ENCODE measurements at regions not wholly inside any gene's neighbourhood (a gene's known extent, or its start where the extent isn't known, plus 50 kb on each side); places are given as distances from the start of the nearest gene placed in this dataset.
"Not testable (repeated sequence)": the region's sequence is repeated elsewhere in the genome, so short reads cannot be mapped to it uniquely, and the experiment has no call there.

- Histone ChIP-seq H3K4me1 (ENCODE audit: control insufficient read depth, insufficient read depth, low read length) (no peaks in the 10 kb centered on the region), H3K36me3 (ENCODE audit: control insufficient read depth, insufficient read depth, low read length) (no peaks in the 10 kb centered on the region), H3K27ac (ENCODE audit: low read depth, low read length) (no peak overlapping the region), H3K9ac (ENCODE audit: extremely low read depth, low read length, poor library complexity, severe bottlenecking) (no peak overlapping the region), H3K27me3 (ENCODE audit: control insufficient read depth, insufficient read depth, low read length, poor library complexity, severe bottlenecking) (no peaks in the 10 kb centered on the region), H3K9me3 (ENCODE audit: control insufficient read depth, low read length) (peaks cover 13% of the 10 kb centered on the region), H3K4me3 (ENCODE audit: low read length) (no peak overlapping the region)
- Mint-ChIP-seq H3K9me3 (peaks cover 6% of the 10 kb centered on the region), H3K27ac (no peak overlapping the region), H3K27me3 (ENCODE audit: insufficient read depth) (no peaks in the 10 kb centered on the region), H3K4me1 (peaks cover 4% of the 10 kb centered on the region), H3K4me3 (no peak overlapping the region), H3K36me3 (ENCODE audit: low read depth) (no peaks in the 10 kb centered on the region)
- WGBS, 2 experiments (ENCODE audit: insufficient coverage in 1 of 2, insufficient read length in 1 of 2), result 90 to 100% methylated on average over 1 to 3 of the region's 3 CpGs
- TF ChIP-seq CTCF (conservative IDR thresholded peaks at IDR 0.05), result no peak
- no peak for DNase-seq
Measured at GRCh38 chr14:44730860-44731259, 223.8 kb upstream of the FSCB start.

- H3K27ac ChIP-seq (ENCODE audit: low read depth, low read length); H3K36me3 ChIP-seq (ENCODE audit: control insufficient read depth, insufficient read depth, low read length); DNase-seq; H3K4me1 ChIP-seq (ENCODE audit: control insufficient read depth, insufficient read depth, low read length); H3K27me3 Mint-ChIP-seq (ENCODE audit: insufficient read depth); H3K36me3 Mint-ChIP-seq (ENCODE audit: low read depth); H3K27ac Mint-ChIP-seq; H3K4me3 Mint-ChIP-seq; H3K9ac ChIP-seq (ENCODE audit: extremely low read depth, low read length, poor library complexity, severe bottlenecking); H3K27me3 ChIP-seq (ENCODE audit: control insufficient read depth, insufficient read depth, low read length, poor library complexity, severe bottlenecking): not testable (repeated sequence)
- peaks cover 41% of the 10 kb centered on the region for H3K9me3 Mint-ChIP-seq
- Histone ChIP-seq H3K4me3 (ENCODE audit: low read length) (peak overlapping the region; percentile 63), H3K9me3 (ENCODE audit: control insufficient read depth, low read length) (peaks cover 56% of the 10 kb centered on the region)
- peaks cover 17% of the 10 kb centered on the region for H3K4me1 Mint-ChIP-seq
- 60 to 68% methylated on average over 1 of the region's 1 CpG for WGBS, 2 experiments (ENCODE audit: insufficient coverage in 1 of 2, insufficient read length in 1 of 2)
Measured at GRCh38 chr14:44721395-44721794, 214.3 kb upstream of the FSCB start.

- H3K4me3 ChIP-seq (ENCODE audit: low read length), result no peak overlapping the region
- Mint-ChIP-seq H3K9me3 (peaks cover 41% of the 10 kb centered on the region), H3K4me1 (peaks cover 17% of the 10 kb centered on the region), H3K27me3 (ENCODE audit: insufficient read depth) (no peaks in the 10 kb centered on the region), H3K4me3 (no peak overlapping the region), H3K36me3 (ENCODE audit: low read depth) (peaks cover 6% of the 10 kb centered on the region), H3K27ac (no peak overlapping the region)
- H3K27me3 ChIP-seq (ENCODE audit: control insufficient read depth, insufficient read depth, low read length, poor library complexity, severe bottlenecking), result no peaks in the 10 kb centered on the region
- H3K4me1 ChIP-seq (ENCODE audit: control insufficient read depth, insufficient read depth, low read length), result peaks cover 8% of the 10 kb centered on the region
- 88 to 91% methylated on average over 1 to 2 of the region's 2 CpGs for WGBS, 2 experiments (ENCODE audit: insufficient coverage in 1 of 2, insufficient read length in 1 of 2)
- peaks cover 56% of the 10 kb centered on the region for H3K9me3 ChIP-seq (ENCODE audit: control insufficient read depth, low read length)
- no peak for TF ChIP-seq CTCF (conservative IDR thresholded peaks at IDR 0.05)
- H3K9ac ChIP-seq (ENCODE audit: extremely low read depth, low read length, poor library complexity, severe bottlenecking), result no peak overlapping the region
- no peak overlapping the region for H3K27ac ChIP-seq (ENCODE audit: low read depth, low read length)
- DNase-seq, result no peak
- no peaks in the 10 kb centered on the region for H3K36me3 ChIP-seq (ENCODE audit: control insufficient read depth, insufficient read depth, low read length)
Measured at GRCh38 chr14:44720707-44721106, 213.6 kb upstream of the FSCB start.
